Gastrocnemius medialis (tissue), 4 donors: ENCODE measurements at regions not wholly inside any gene's neighbourhood (a gene's known extent, or its start where the extent isn't known, plus 50 kb on each side); places are given as distances from the start of the nearest gene placed in this dataset.

Source experiments
- ATAC-seq, 2 donors: fragments of 150-250 bp; one replicate each; pipeline ENCODE4 v1.9.1; 2016
- DNase-seq, 2 donors: peaks; one replicate each; pipeline ENCODE4 v3.0.0-alpha.2; 2019
- H3K27ac ChIP-seq, 4 donors: fragments of 200-600 bp; sonication (generic); 1 replicate in 1 of 4; 2 replicates in 3 of 4; pipeline ENCODE4 v1.5.1; 2016 to 2018; ENCODE audit warnings: mild to moderate bottlenecking in 2 of 4, moderate library complexity in 1 of 4
- H3K27me3 ChIP-seq, 3 donors: fragments of 200-600 bp; sonication (generic) in 2 of 3; 1 replicate in 1 of 3; 2 replicates in 2 of 3; pipeline versions ENCODE4 v1.5.1 to v1.6.0; 2016 to 2019; ENCODE audit warnings: mild to moderate bottlenecking in 1 of 3, moderate library complexity in 1 of 3
- H3K36me3 ChIP-seq, 2 donors: fragments of 200-600 bp; sonication (generic) in 1 of 2; one replicate each; pipeline ENCODE4 v1.5.1; 2017 to 2018
- H3K4me1 ChIP-seq, 2 donors: fragments of 200-600 bp; sonication (generic) in 1 of 2; one replicate each; pipeline ENCODE4 v1.5.1; 2016 to 2017; ENCODE audit warnings: mild to moderate bottlenecking in 2 of 2
- H3K4me3 ChIP-seq, 4 donors: fragments of 200-600 bp; sonication (generic) in 3 of 4; 1 replicate in 1 of 4; 2 replicates in 3 of 4; pipeline ENCODE4 v1.5.1; 2016 to 2019; ENCODE audit warnings: mild to moderate bottlenecking in 2 of 4
- H3K9me3 ChIP-seq, 3 donors: fragments of 200-600 bp; sonication (generic) in 2 of 3; 1 replicate in 1 of 3; 2 replicates in 2 of 3; pipeline ENCODE4 v1.5.1; 2016 to 2019
- CTCF ChIP-seq, 5 experiments: fragments of 450-650 bp in 3 of 5; fragments of 200-600 bp in 2 of 5; sonication (generic) in 2 of 5; IDR thresholded peaks in 4 of 5; conservative IDR thresholded peaks in 1 of 5; 1 replicate in 4 of 5; 2 replicates in 1 of 5; pipeline ENCODE4 v1.5.1; 2016 to 2019; ENCODE audit warnings: antibody characterized with exemption in 5 of 5, mild to moderate bottlenecking in 3 of 5, moderate library complexity in 3 of 5
- POLR2A ChIP-seq, 2 donors: fragments of 450-650 bp; IDR thresholded peaks; one replicate each; pipeline ENCODE4 v1.6.1; 2017; ENCODE audit warnings: antibody characterized with exemption in 2 of 2, mild to moderate bottlenecking in 2 of 2, moderate library complexity in 2 of 2
- in situ Hi-C, 4 donors: fragments of 200-750 bp; cut with MboI; loops; one replicate each; pipeline versions ENCODE4 v1.15.0 to v1.8.0; 2017; ENCODE audit warnings: low sequenced_read_pairs in 4 of 4
- intact Hi-C: fragments of 100-400 bp; cut with DNase I; formaldehyde crosslinking; loops from one replicate; pipeline ENCODE4 v1.15.1; 2023; ENCODE audit warnings: low total_unique reads

GRCh38 chr5:87010736-87011135 lies 256.9 kb upstream of the RASA1 start:
- Histone ChIP-seq H3K27me3 (no peaks in the 10 kb centered on the region), H3K27ac (no peak overlapping the region), H3K36me3 (no peaks in the 10 kb centered on the region), H3K4me1 (no peaks in the 10 kb centered on the region), H3K9me3 (no peaks in the 10 kb centered on the region), H3K4me3 (no peak overlapping the region)
- intact Hi-C loops: loop anchor here (5.0 kb wide), 2 partner anchors 38 to 128 kb away; no protein-coding TSS in a partner anchor
- ATAC-seq (no peak), DNase-seq (no peak)
- TF ChIP-seq POLR2A (IDR thresholded peaks at IDR 0.05): no peak
- no peak for TF ChIP-seq CTCF (IDR thresholded peaks at IDR 0.05 in 4 of 5, conservative IDR thresholded peaks at IDR 0.05 in 1 of 5)
- in situ Hi-C loops: no loop called here

DNA sequence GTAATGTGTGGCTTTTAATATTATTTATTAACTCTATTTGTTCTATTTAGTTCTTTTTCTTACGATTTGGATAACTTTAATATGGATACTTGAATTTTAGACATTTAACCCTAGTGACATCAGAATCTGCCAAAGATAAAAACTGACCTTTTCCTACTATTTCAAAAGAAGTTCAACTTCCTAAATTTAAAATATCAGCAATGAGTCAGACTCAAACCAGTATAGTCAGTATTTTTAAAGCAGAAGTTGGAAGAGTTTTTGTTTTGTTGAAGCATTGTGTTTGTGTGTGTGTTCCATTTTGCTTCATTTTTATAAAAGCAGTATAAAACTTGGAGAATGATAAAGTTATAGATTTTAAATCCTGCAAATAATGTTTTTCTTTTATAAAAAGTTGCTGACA lies 251.8 kb upstream of the RASA1 start:
- H3K36me3 ChIP-seq: no peaks in the 10 kb centered on the region
- no peaks in the 10 kb centered on the region for H3K4me1 ChIP-seq
- no peaks in the 10 kb centered on the region for H3K9me3 ChIP-seq
- H3K27me3 ChIP-seq: no peaks in the 10 kb centered on the region
- TF ChIP-seq POLR2A (IDR thresholded peaks at IDR 0.05) (no peak), CTCF (IDR thresholded peaks at IDR 0.05 in 4 of 5, conservative IDR thresholded peaks at IDR 0.05 in 1 of 5) (no peak)
- no peak overlapping the region for H3K4me3 ChIP-seq
- ATAC-seq (no peak), DNase-seq (no peak)
- intact Hi-C loops: no loop called here
- in situ Hi-C loops: no loop called here
- no peak overlapping the region for H3K27ac ChIP-seq

- peak; percentile 7 to 25 for DNase-seq
- no peaks in the 10 kb centered on the region for H3K27me3 ChIP-seq
Observed at GRCh38 chr5:87020099-87020934, 247.4 kb upstream of the RASA1 start.

GRCh38 chr5:87022415-87022814 lies 245.3 kb upstream of the RASA1 start:
- in situ Hi-C loops: no loop called here
- ATAC-seq: no peak

More at GRCh38 chr5:87020099-87020934, 247.4 kb upstream of the RASA1 start:
- TF ChIP-seq POLR2A (IDR thresholded peaks at IDR 0.05) (no peak), CTCF (IDR thresholded peaks at IDR 0.05 in 4 of 5, conservative IDR thresholded peaks at IDR 0.05 in 1 of 5) (no peak)
- intact Hi-C loops (no loop called here), in situ Hi-C loops (no loop called here)
- no peak for ATAC-seq
- Histone ChIP-seq H3K36me3 (no peaks in the 10 kb centered on the region), H3K27ac (no peak overlapping the region), H3K9me3 (no peaks in the 10 kb centered on the region), H3K4me3 (no peak overlapping the region), H3K4me1 (no peaks in the 10 kb centered on the region)

More at GRCh38 chr5:87022415-87022814, 245.3 kb upstream of the RASA1 start:
- no peaks in the 10 kb centered on the region for H3K36me3 ChIP-seq
- H3K27me3 ChIP-seq: no peaks in the 10 kb centered on the region
- no peak overlapping the region for H3K27ac ChIP-seq
- no peak for DNase-seq
- H3K4me1 ChIP-seq: no peaks in the 10 kb centered on the region
- no peak overlapping the region for H3K4me3 ChIP-seq
- H3K9me3 ChIP-seq: no peaks in the 10 kb centered on the region
- intact Hi-C loops: no loop called here
- no peak for TF ChIP-seq CTCF (IDR thresholded peaks at IDR 0.05 in 4 of 5, conservative IDR thresholded peaks at IDR 0.05 in 1 of 5)
- no peak for TF ChIP-seq POLR2A (IDR thresholded peaks at IDR 0.05)
